CD14-positive monocyte (primary cell): ENCODE measurements at regions not wholly inside any gene's neighbourhood (a gene's known extent, or its start where the extent isn't known, plus 50 kb on each side); places are given as distances from the start of the nearest gene placed in this dataset.
A peak's percentile ranks its signal among the peaks of the same experiment; 100 is the strongest.

Experiments
- DNase-seq, 3 donors: peaks; one replicate each; pipeline ENCODE4 v3.0.0-alpha.2; 2011 to 2022
- H2AFZ ChIP-seq: 2 replicates; pipeline ENCODE4 v1.6.0; 2012; ENCODE audit warnings: mild to moderate bottlenecking, low read depth, low read length, inconsistent platforms; ENCODE audit not compliant: insufficient read depth, poor library complexity, severe bottlenecking
- H3K27ac ChIP-seq, 2 donors: 1 replicate in 1 of 2; 2 replicates in 1 of 2; pipeline ENCODE4 v1.5.1; 2012 to 2013; ENCODE audit warnings: low read length in 2 of 2, control low read depth in 1 of 2, inconsistent platforms in 1 of 2, low read depth in 1 of 2, mild to moderate bottlenecking in 1 of 2
- H3K27me3 ChIP-seq, 2 donors: one replicate each; pipeline versions ENCODE4 v1.6.0 to v1.6.1; 2011 to 2013; ENCODE audit warnings: low read length in 2 of 2; ENCODE audit not compliant: control insufficient read depth in 2 of 2, insufficient read depth in 2 of 2
- H3K36me3 ChIP-seq, 2 donors: replicated peaks in 1 of 2; 1 replicate in 1 of 2; 2 replicates in 1 of 2; pipeline versions ENCODE4 v1.5.1 to v1.6.1; 2012 to 2013; ENCODE audit warnings: low read length in 2 of 2, control low read depth in 1 of 2, inconsistent platforms in 1 of 2, mild to moderate bottlenecking in 1 of 2; ENCODE audit not compliant: insufficient read depth in 2 of 2, control insufficient read depth in 1 of 2
- H3K4me1 ChIP-seq, 2 donors: 1 replicate in 1 of 2; 2 replicates in 1 of 2; pipeline versions ENCODE4 v1.5.1 to v1.6.1; 2012 to 2013; ENCODE audit warnings: low read length in 2 of 2, control low read depth in 1 of 2, inconsistent platforms in 1 of 2, mild to moderate bottlenecking in 1 of 2, moderate library complexity in 1 of 2; ENCODE audit not compliant: insufficient read depth in 2 of 2, control insufficient read depth in 1 of 2
- H3K4me2 ChIP-seq: replicated peaks from 2 replicates; pipeline ENCODE3; 2012; ENCODE audit warnings: low read length, moderate library complexity, mild to moderate bottlenecking; ENCODE audit not compliant: poor library complexity, severe bottlenecking; ENCODE audit errors: extremely low read depth
- H3K4me3 ChIP-seq, 3 experiments: fragments of 200-600 bp in 1 of 3; sonication (generic) in 1 of 3; replicated peaks in 1 of 3; 1 replicate in 2 of 3; 2 replicates in 1 of 3; pipeline ENCODE4 v1.5.1; 2011 to 2013; ENCODE audit warnings: low read length in 3 of 3, mild to moderate bottlenecking in 3 of 3, control low read depth in 2 of 3, low read depth in 2 of 3, inconsistent platforms in 1 of 3, moderate library complexity in 1 of 3
- H3K79me2 ChIP-seq: 2 replicates; pipeline ENCODE4 v1.6.0; 2012; ENCODE audit warnings: mild to moderate bottlenecking, control low read depth, inconsistent platforms, low read length, moderate library complexity; ENCODE audit not compliant: insufficient read depth
- H3K9ac ChIP-seq: 2 replicates; pipeline ENCODE4 v1.6.0; 2017; ENCODE audit warnings: low read length, mild to moderate bottlenecking; ENCODE audit not compliant: insufficient read depth, poor library complexity, severe bottlenecking
- H3K9me3 ChIP-seq, 2 donors: replicated peaks in 1 of 2; 1 replicate in 1 of 2; 2 replicates in 1 of 2; pipeline versions ENCODE4 v1.5.1 to v1.6.1; 2012 to 2013; ENCODE audit warnings: low read length in 2 of 2, control low read depth in 1 of 2; ENCODE audit not compliant: control insufficient read depth in 1 of 2, insufficient read depth in 1 of 2
- H4K20me1 ChIP-seq: 2 replicates; pipeline ENCODE4 v1.6.0; 2012; ENCODE audit warnings: mild to moderate bottlenecking, low read length, control low read depth, moderate library complexity; ENCODE audit not compliant: insufficient read depth
- H3K27ac Mint-ChIP-seq, 7 donors: one replicate each; pipeline ENCODE4 v1.8.0; 2020; ENCODE audit warnings: mild to moderate bottlenecking in 7 of 7, mixed read lengths in 7 of 7, moderate library complexity in 6 of 7, inconsistent platforms in 2 of 7
- H3K27me3 Mint-ChIP-seq, 3 donors: one replicate each; pipeline ENCODE4 v1.8.0; 2021 to 2022; ENCODE audit warnings: low read depth in 3 of 3, mild to moderate bottlenecking in 3 of 3, mixed read lengths in 3 of 3, moderate library complexity in 3 of 3, inconsistent platforms in 1 of 3
- H3K36me3 Mint-ChIP-seq, 2 donors: one replicate each; pipeline ENCODE4 v1.8.0; 2020; ENCODE audit warnings: mixed read lengths in 2 of 2, inconsistent platforms in 1 of 2, mild to moderate bottlenecking in 1 of 2
- H3K4me1 Mint-ChIP-seq: one replicate; pipeline ENCODE4 v1.8.0; 2020; ENCODE audit warnings: mild to moderate bottlenecking, mixed read lengths
- H3K4me3 Mint-ChIP-seq, 2 donors: one replicate each; pipeline ENCODE4 v1.8.0; 2020; ENCODE audit warnings: mild to moderate bottlenecking in 2 of 2, mixed read lengths in 2 of 2, moderate library complexity in 1 of 2
- H3K9me3 Mint-ChIP-seq, 7 donors: one replicate each; pipeline ENCODE4 v1.8.0; 2020 to 2022; ENCODE audit warnings: mixed read lengths in 7 of 7, mild to moderate bottlenecking in 6 of 7, moderate library complexity in 6 of 7, inconsistent platforms in 2 of 7
- WGBS: methylation state at CpG from one replicate; pipeline ENCODE4 v1.1.5; 2013; ENCODE audit warnings: missing lambda C conversion rate; ENCODE audit not compliant: insufficient coverage; 5-methylcytosine and 5-hydroxymethylcytosine counted together
- intact Hi-C, 2 donors: fragments of 100-400 bp; cut with micrococcal nuclease; formaldehyde crosslinking; loops; one replicate each; pipeline versions ENCODE4 v1.15.0 to v1.15.1; 2023
- TF ChIP-seq, protein P1 (sequence below): fragments of 200-600 bp; IDR thresholded peaks from one replicate; pipeline ENCODE4 v1.8.0; 2022; ENCODE audit warnings: antibody characterized with exemption, mild to moderate bottlenecking

DNA sequence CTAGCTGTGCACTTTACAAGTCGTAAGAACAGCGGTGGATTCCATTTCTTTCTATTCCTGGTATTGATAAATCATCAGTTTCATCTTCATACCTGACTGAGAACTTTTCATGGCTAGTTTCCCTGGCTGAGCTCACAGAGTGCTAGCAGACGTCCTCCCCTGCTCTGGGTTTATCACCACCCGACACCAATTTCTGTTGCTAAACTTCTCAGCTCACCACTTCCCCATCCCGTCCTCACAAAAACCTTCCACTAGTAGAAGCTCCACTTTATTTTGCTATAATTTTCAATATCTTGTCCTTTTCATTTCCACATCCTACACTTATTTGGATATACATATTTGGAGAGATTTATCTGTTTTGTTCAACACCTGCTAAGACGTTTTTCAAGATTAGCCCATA lies 869.4 kb upstream of the FRG1 start:
- peaks cover 0 to 5% (median 2%) of the 10 kb centered on the region in 7 donors for H3K9me3 Mint-ChIP-seq

DNA sequence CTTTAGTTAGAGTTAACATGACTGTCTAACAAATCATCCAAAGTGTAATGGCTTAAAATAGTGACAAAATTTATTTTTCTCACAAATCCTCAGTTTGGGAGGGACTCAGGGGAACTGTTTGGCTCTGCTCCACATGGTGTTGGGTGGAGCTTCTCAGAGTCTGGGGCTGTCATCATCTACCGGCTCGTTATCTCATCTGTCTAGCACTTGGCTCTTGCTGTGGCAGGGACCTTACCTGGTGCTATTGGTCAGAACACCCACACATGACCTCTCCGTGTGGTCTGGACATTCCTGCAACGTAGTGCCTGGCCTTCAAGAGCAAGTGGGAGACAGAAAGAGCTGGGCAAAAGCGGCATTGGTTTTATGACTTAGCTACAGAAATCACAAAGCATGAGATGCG lies 866.9 kb upstream of the FRG1 start:
- H3K27me3 Mint-ChIP-seq: no peaks in the 10 kb centered on the region
- no peaks in the 10 kb centered on the region for H3K4me1 ChIP-seq
- TF ChIP-seq, protein P1, sequence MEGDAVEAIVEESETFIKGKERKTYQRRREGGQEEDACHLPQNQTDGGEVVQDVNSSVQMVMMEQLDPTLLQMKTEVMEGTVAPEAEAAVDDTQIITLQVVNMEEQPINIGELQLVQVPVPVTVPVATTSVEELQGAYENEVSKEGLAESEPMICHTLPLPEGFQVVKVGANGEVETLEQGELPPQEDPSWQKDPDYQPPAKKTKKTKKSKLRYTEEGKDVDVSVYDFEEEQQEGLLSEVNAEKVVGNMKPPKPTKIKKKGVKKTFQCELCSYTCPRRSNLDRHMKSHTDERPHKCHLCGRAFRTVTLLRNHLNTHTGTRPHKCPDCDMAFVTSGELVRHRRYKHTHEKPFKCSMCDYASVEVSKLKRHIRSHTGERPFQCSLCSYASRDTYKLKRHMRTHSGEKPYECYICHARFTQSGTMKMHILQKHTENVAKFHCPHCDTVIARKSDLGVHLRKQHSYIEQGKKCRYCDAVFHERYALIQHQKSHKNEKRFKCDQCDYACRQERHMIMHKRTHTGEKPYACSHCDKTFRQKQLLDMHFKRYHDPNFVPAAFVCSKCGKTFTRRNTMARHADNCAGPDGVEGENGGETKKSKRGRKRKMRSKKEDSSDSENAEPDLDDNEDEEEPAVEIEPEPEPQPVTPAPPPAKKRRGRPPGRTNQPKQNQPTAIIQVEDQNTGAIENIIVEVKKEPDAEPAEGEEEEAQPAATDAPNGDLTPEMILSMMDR: no peak
- no peaks in the 10 kb centered on the region for H3K79me2 ChIP-seq
- no peak for DNase-seq
- H2AFZ ChIP-seq: no peak overlapping the region
- peaks cover 0 to 5% of the 10 kb centered on the region in 2 donors for H3K9me3 ChIP-seq
- H3K4me3 ChIP-seq: no peak overlapping the region
- H3K4me1 Mint-ChIP-seq: no peaks in the 10 kb centered on the region
- no peaks in the 10 kb centered on the region for H3K36me3 ChIP-seq
- intact Hi-C loops: no loop called here
- no peak overlapping the region for H3K4me3 Mint-ChIP-seq
- no peaks in the 10 kb centered on the region for H3K27me3 ChIP-seq
- no peak overlapping the region for H3K9ac ChIP-seq
- H3K9me3 Mint-ChIP-seq: peaks cover 0 to 5% (median 2%) of the 10 kb centered on the region in 7 donors
- no peak overlapping the region for H3K27ac ChIP-seq
- H3K4me2 ChIP-seq: no peak overlapping the region
- 79% methylated on average over 5 of the region's 6 CpGs for WGBS
- no peaks in the 10 kb centered on the region for H3K36me3 Mint-ChIP-seq
- H3K27ac Mint-ChIP-seq: peak overlapping the region in 1 of 7 donors; percentile 42
- no peaks in the 10 kb centered on the region for H4K20me1 ChIP-seq

More for the DNA sequence above, 869.4 kb upstream of the FRG1 start:
- H3K4me1 Mint-ChIP-seq: no peaks in the 10 kb centered on the region
- Histone ChIP-seq H3K27ac (no peak overlapping the region), H3K79me2 (no peaks in the 10 kb centered on the region), H2AFZ (no peak overlapping the region), H3K27me3 (no peaks in the 10 kb centered on the region), H4K20me1 (no peaks in the 10 kb centered on the region), H3K9me3 (peaks cover 0 to 5% of the 10 kb centered on the region in 2 donors), H3K4me3 (no peak overlapping the region), H3K4me1 (no peaks in the 10 kb centered on the region), H3K9ac (no peak overlapping the region), H3K36me3 (no peaks in the 10 kb centered on the region), H3K4me2 (no peak overlapping the region)
- no peaks in the 10 kb centered on the region for H3K27me3 Mint-ChIP-seq
- DNase-seq: no peak
- no peaks in the 10 kb centered on the region for H3K36me3 Mint-ChIP-seq
- no CpG with 5 or more reads among the region's 6 CpGs for WGBS
- TF ChIP-seq, protein P1: no peak
- intact Hi-C loops: no loop called here
- H3K4me3 Mint-ChIP-seq: no peak overlapping the region
- no peak overlapping the region for H3K27ac Mint-ChIP-seq
